Gastroesophageal sphincter (tissue), 3 donors: ENCODE measurements at regions not wholly inside any gene's neighbourhood (a gene's known extent, or its start where the extent isn't known, plus 50 kb on each side); places are given as distances from the start of the nearest gene placed in this dataset.

Experiments used
- CTCF ChIP-seq, 4 experiments: fragments of 200-600 bp in 2 of 4; fragments of 450-650 bp in 2 of 4; sonication (generic) in 1 of 4; IDR thresholded peaks; one replicate each; pipeline ENCODE4 v1.5.1; 2017 to 2019; ENCODE audit warnings: antibody characterized with exemption in 4 of 4, mild to moderate bottlenecking in 2 of 4, moderate library complexity in 2 of 4
- POLR2A ChIP-seq, 2 donors: fragments of 450-650 bp; IDR thresholded peaks; one replicate each; pipeline ENCODE4 v1.6.1; 2017; ENCODE audit warnings: antibody characterized with exemption in 2 of 2, mild to moderate bottlenecking in 2 of 2, moderate library complexity in 1 of 2
- POLR2AphosphoS5 ChIP-seq: sonication (generic); formaldehyde crosslinking; IDR thresholded peaks from one replicate; pipeline ENCODE4 v1.6.1; 2017; ENCODE audit warnings: antibody characterized with exemption

DNA sequence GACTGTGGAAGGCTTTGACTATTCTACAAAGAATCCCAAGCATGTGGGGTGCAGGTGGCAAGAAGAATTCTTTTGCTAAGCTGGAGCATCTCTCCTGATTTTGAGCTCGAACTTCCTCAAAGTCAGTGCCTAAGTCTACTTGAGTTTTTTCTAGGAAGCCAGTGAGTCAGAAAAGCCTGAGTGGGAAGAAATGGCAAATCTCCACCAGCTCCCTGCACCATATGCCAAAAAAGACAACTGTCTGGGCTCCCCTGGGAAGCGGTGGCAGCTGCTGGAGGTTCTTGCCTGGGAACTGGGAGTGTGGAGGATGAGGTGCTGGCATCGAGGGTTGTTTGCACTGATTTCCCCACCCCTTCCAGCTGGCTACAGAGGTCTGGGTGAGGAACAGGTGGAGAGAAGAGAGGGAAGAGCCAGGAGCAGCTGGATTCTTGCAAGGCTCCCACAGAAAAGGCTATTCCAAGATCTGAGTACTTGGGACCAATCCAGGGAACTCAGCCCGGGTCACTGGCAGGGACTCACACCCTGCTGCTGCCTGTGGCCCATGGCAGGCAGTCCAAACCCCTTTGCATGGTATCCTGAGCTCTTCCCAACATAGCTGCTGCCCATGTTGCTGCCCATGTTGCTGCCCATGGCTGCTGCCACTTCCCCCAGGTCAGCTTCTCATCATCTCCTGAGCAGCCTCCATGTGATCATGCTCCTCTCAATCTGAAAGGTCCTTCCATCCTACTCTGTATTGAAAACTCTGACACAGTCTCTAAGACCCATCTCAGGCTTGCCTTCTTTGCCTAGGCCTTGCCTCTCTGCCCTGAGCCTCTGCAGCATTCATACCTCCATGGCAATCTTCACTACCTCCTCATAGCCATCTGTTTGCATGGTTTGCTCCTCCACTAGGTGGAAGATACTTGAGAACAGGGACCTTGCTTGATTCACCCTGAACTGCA, 128.3 kb upstream of the SPATS2L start:
- TF ChIP-seq CTCF (IDR thresholded peaks at IDR 0.05) = no peak
- TF ChIP-seq POLR2AphosphoS5 = no peak
- TF ChIP-seq POLR2A (IDR thresholded peaks at IDR 0.05) = no peak
